Lower leg skin (tissue), 3 donors: ENCODE measurements at regions not wholly inside any gene's neighbourhood (a gene's known extent, or its start where the extent isn't known, plus 50 kb on each side); places are given as distances from the start of the nearest gene placed in this dataset.

ENCODE experiments used
- POLR2A ChIP-seq, 2 donors: fragments of 450-650 bp; IDR thresholded peaks; one replicate each; pipeline ENCODE4 v1.6.1; 2016 to 2017; ENCODE audit warnings: antibody characterized with exemption in 2 of 2, mild to moderate bottlenecking in 1 of 2, moderate library complexity in 1 of 2
- TF ChIP-seq, protein P1 (sequence below), 3 donors: fragments of 450-650 bp; IDR thresholded peaks; one replicate each; pipeline ENCODE4 v1.5.1; 2016; ENCODE audit warnings: antibody characterized with exemption in 3 of 3, mild to moderate bottlenecking in 3 of 3, moderate library complexity in 2 of 3

DNA sequence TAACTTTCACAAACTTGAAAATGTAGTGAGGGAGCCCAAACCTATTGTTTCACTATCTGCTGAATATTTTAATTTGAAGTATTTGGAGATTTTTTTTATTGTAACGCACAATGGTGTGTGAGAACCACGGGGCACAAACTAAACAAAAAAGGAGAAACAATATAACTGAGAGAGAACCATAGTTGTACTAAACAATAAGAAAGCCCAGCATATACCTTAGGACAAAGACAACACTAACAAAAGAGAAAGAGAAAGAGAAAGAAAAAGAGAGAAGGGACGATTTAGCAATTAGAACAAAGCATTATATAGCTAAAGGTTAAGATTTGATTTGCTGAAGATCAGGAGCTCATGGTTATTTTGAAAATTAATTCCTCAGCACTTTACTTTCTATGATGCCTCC, 906.0 kb upstream of the NXPH2 start:
- TF ChIP-seq, protein P1, sequence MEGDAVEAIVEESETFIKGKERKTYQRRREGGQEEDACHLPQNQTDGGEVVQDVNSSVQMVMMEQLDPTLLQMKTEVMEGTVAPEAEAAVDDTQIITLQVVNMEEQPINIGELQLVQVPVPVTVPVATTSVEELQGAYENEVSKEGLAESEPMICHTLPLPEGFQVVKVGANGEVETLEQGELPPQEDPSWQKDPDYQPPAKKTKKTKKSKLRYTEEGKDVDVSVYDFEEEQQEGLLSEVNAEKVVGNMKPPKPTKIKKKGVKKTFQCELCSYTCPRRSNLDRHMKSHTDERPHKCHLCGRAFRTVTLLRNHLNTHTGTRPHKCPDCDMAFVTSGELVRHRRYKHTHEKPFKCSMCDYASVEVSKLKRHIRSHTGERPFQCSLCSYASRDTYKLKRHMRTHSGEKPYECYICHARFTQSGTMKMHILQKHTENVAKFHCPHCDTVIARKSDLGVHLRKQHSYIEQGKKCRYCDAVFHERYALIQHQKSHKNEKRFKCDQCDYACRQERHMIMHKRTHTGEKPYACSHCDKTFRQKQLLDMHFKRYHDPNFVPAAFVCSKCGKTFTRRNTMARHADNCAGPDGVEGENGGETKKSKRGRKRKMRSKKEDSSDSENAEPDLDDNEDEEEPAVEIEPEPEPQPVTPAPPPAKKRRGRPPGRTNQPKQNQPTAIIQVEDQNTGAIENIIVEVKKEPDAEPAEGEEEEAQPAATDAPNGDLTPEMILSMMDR (IDR thresholded peaks at IDR 0.05): no peak
- no peak for TF ChIP-seq POLR2A (IDR thresholded peaks at IDR 0.05)
